GM21717 (cell line): ENCODE measurements at regions not wholly inside any gene's neighbourhood (a gene's known extent, or its start where the extent isn't known, plus 50 kb on each side); places are given as distances from the start of the nearest gene placed in this dataset.

Experiments used
- ATAC-seq: cut with Tn5 transposase; IDR thresholded peaks from one replicate; pipeline ENCODE4 v1.9.1; 2021; ENCODE audit warnings: mild to moderate bottlenecking, moderate library complexity; ENCODE audit not compliant: unreplicated experiment

GRCh38 chr9:96089452-96090085 is 212.4 kb downstream of the HSD17B3 start:
- no peak for ATAC-seq

GRCh38 chr9:96088510-96088909 is 213.0 kb downstream of the ERCC6L2 start:
- ATAC-seq: no peak

GRCh38 chr9:96087669-96088299 is 212.3 kb downstream of the ERCC6L2 start:
- no peak for ATAC-seq

GRCh38 chr9:96086936-96087571 is 211.6 kb downstream of the ERCC6L2 start:
- no peak for ATAC-seq

GRCh38 chr9:96085491-96086143 is 210.1 kb downstream of the ERCC6L2 start:
- ATAC-seq: no peak

GRCh38 chr9:96084331-96084734 is 208.8 kb downstream of the ERCC6L2 start:
- no peak for ATAC-seq

GRCh38 chr9:96082516-96083232 is 207.2 kb downstream of the ERCC6L2 start:
- no peak for ATAC-seq

- ATAC-seq: no peak
Measured at GRCh38 chr9:96080364-96080763, 204.9 kb downstream of the ERCC6L2 start.

- no peak for ATAC-seq
Measured at GRCh38 chr9:96079779-96080178, 204.3 kb downstream of the ERCC6L2 start.

- no peak for ATAC-seq
Measured at GRCh38 chr9:96078897-96079490, 203.5 kb downstream of the ERCC6L2 start.

GRCh38 chr9:96075757-96076156 is 200.3 kb downstream of the ERCC6L2 start:
- ATAC-seq: no peak

GRCh38 chr9:96075111-96075510 is 199.6 kb downstream of the ERCC6L2 start:
- no peak for ATAC-seq

- ATAC-seq: no peak
Measured at GRCh38 chr9:96073531-96074480, 198.3 kb downstream of the ERCC6L2 start.

- no peak for ATAC-seq
Measured at GRCh38 chr9:96072930-96073329, 197.4 kb downstream of the ERCC6L2 start.

- no peak for ATAC-seq
Measured at GRCh38 chr9:96071815-96072124, 196.3 kb downstream of the ERCC6L2 start.

- ATAC-seq: no peak
Measured at GRCh38 chr9:96071076-96071814, 195.8 kb downstream of the ERCC6L2 start.

- ATAC-seq: no peak
Measured at GRCh38 chr9:96069629-96070220, 194.2 kb downstream of the ERCC6L2 start.

- no peak for ATAC-seq
Measured at GRCh38 chr9:96068511-96068910, 193.0 kb downstream of the ERCC6L2 start.

GRCh38 chr9:96067600-96067999 is 192.1 kb downstream of the ERCC6L2 start:
- ATAC-seq: no peak
